ENCODE measurements at regions not wholly inside any gene's neighbourhood (a gene's known extent, or its start where the extent isn't known, plus 50 kb on each side); places are given as distances from the start of the nearest gene placed in this dataset.

DNA sequence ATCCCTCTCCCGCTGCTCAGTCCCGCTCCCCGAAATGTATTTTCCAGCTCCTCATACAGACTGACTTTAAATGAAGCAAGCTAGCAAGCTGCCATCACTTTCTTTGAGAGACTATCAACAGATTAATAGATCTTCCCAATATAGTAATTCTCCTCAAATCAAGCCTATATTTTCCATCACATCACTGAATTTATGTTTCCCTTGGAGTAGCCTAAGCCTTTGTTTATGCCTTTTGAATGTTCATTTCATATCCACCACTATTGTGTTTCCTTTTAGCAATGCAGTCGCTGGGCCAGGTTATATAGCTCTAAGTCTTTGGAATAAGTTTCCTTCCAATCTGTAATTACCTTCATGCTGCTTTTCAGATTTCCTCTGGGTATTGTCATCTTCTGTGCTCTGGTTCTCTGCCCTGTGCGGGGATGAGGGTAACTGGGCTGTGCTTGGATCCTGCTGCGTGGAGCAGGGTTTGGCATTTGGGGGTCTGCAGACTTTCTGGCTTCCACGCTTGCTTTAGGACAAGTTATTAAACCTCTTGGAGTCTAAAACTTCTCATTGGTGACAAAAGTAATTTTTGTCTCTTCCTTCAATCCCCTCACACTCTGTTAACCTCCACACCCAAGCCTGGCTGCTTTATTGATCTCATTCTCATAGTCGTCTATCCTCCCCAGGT lies 256.9 kb downstream of the DLEU7 start:
- DNase-seq: no peak

DNA sequence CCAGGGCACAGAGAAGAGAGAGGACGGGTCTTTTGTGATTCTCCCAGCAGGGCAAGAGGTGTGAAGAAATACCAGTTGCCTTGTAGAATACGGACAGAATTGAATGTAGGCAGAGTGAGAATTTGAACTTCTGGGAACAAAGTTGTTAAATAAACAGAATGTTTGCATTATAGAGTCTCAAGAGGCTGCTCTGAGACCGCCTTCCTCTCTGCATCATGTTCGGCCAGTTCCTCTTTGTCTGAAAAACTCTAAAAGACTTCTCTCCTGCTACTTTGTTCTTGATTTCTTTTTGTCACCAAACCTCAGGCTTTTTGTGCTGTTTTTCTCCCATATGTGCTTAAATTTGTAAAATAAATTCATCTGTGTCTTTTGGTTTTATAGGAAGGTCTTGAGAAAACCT lies 256.4 kb downstream of the DLEU7 start:
- DNase-seq: no peak

DNA sequence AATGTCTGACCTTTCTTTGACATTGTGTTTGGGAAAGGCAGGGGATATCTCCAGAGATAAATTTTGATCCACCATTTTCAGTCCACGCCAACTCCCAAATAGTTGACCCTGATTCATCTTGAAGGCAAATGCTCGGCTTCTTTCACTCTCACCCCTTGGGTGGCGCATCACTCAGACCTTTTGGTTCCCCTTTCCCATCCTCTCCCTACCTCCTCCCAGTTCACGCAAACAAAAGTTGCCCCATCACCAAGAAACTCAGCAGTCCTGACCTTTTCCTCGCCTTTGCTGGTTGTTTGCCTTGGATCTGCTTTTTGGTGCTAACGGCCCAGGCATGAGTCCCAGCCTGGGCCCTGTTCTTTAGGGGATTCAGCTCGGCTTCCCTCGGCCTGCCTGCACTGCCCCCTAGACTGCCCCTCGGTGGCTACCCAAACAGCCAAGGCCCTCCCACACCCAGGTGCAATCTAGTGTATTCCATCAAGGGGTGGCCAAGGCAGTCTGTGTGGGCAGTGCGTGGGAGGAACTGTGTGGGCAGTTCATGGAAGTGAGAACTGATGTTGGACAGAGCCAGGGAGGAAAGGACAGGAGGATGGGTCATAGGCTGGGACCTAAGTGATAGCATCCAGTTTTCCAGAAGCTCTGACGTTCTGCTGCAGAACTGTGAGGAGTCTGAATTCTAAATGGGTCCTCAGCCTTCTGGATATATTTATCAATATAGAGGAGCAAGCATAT lies 255.7 kb downstream of the DLEU7 start:
- no peak for DNase-seq

DNA sequence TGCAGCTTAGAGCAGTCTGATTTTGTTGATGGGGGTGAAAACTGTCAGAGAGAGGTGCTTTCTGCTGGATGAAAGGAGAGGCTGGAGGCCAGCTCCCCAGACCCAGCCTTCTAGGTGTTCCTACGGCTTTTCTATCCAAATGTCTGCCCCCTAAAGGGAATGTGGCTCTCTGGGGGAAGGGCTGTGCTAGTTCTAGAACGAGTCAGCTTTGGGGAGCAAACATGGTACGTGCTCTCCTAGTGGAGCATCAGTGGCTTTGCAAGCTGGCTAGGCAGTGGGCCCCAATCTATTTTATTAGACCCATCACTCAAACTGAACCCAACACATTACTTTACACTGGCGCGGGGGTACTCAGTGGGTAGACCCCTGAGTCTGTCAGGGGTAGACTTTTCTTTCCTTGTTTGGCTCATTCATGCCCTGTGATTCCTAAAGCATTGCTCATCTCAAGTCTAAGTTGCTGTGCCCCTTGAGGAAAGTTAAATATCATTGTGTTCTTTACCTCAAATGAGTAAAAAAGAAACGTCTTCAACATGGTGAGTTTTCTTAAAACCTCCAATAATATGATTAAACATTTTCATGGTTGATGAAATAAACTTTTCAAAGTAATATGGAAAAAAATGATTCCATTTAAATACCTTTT lies 254.9 kb downstream of the DLEU7 start:
- DNase-seq: no peak

DNA sequence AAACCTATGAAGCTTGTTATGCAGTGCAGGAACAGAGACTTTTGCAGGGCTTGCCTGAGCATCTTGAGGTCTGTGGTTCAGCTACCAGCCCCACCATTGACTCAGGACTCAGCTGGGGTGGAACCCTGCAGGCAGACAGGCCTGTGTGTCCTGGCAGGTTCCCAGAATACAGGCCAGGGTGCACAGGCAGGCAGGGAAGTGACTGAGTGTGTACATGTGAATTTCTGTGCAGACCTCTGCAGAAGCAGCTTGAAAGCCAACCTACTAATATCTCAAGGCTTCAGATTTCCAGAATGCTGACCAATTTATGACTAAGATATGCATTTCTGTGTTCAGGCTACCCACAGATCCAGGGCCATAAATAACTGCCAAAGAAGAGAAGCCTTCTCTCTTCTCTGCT lies 254.4 kb downstream of the DLEU7 start:
- DNase-seq: no peak

DNA sequence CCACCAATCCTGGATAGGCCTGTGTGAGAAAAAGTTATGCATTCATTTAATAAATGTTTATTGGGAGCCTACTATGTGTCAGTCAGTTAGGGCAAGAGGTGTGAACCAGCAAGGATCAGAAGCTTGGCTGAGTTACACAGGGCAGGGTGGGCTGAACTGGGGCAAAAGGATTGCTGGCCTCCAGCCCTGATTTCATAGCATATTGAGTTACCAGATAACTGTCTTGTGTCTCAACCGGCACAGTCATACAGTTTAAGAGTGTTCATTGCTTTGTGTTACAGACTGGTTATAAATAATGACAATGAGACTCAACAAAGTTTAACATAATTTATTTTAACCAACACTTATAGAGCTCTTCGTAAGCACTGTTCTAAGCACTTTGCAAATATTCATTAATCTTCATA lies 253.8 kb downstream of the DLEU7 start:
- DNase-seq: no peak

DNA sequence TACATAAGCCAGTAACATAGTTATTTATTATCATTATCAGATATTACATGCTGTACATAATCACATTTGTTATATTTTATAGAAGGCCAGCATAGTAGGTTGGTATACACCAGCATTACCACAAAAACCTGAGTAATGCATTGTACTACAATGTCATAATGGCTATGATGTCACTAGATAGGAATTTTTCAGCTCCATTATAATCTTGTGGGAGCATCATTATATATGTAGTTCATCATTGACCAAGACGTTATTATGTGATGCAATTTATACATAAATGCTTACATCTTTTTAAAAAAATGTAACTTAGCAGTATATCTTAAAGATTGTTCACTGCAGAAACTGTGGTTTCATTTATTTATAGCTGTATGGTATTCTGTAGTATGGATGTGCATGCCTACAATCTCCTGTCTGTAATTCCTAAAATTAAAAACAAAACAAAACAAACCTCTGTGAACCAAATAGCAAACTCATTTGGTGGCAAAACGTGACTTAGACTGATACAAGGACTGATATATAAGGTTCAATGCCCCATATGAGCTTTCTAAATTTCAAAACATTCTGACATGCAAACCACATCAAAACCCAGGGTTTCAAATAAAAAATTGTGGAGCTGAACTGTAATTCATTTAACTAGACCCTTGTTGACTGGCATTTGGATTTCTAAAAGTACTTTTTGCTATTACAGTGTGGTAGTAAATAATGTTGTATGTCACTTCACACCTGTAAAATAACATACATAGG lies 250.9 kb downstream of the DLEU7 start:
- DNase-seq: no peak

DNA sequence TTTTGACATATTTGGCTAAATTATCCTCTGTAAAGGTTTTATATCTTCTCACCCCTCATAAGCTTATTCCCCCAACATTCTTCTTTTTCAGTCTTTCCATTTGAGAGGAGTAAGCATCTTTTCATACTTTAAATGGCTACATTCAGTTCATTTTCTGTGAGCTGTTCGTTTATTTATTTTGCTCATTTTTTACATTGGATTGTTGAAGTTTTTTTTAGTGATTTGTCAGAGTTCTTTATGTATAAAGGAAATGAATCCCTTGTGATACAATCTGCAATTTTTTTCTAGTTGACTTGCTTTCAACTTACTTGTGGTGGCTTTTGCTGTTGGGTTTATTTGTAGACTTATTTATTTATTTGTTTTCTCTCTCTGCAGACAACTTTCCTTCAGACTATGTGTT lies 250.3 kb downstream of the DLEU7 start:
- no peak for DNase-seq

DNA sequence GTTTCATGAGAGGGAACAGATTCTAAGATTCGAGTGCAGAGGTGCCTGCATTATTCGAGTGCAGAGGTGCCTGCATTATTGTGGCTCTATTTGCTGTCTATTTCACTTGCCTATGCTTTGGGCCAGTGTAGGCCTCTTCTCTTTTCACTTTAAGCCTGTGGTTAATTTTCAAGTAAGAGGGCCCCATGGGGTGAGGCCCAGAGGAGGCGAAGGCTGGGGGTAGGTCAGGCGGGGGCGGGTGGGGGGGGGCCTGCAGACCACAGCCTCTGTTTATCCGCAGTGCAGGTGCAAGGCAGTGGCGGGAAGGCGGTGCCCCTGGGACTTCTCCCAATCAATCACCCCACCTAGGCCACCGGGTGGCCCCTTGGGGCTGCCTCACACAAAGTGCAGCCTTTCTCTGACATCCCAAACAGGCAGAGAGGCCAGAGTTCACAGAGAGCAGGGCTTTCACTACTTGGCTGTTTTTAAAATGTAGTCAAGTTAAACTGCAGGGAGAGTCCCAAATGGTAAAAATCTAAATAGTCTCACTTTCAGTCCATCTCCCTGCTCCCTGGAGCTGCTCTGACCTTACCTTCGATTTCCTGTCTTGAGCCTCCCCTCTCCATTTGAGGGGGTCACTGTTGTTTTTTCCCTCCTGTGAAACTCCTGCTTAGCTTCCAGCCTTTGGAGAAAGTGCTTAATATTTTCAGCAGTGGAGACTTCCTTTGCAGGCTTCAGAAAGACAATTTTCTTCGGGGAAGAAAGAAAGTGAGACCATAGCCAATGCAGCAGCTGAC lies 249.0 kb downstream of the DLEU7 start:
- DNase-seq: peak; percentile 2

DNA sequence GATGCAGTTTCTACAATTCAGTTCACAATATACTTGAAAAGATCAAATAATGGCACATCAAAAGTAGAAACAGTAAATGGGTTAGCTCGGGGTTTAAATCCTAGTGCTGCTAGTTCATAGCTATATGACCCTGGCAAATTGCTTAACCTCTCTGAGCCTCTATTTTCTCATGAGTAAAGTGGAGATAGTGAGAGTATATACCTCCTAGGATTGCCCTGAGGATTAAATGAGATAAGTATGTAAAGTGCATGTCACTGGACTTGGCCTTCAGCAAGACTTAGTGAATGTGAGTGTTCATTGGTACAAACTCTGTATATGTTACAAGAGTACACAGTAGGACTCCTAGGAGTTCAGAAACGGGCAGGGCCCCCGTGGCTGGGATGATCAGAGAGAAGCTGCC lies 248.3 kb downstream of the DLEU7 start:
- DNase-seq: no peak

DNA sequence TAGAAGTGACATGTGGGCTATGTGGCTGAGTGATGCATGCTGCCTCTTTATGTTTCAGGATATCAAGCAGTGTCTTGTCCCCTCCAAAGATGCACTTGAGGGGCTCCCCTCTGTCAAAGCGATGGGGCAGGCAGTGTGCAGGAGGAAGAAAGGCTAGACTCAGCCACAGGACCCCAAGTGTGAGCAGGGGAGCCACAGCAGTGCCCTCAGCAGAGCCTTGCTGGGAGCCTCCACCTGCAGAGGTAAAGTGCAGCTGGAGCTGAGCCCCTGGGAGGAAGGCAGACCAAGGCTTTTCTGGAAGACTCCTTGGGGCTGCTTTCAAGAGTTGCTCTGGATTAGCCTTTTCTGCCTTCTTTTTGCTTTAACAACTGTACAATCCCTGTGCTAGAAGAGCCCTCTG lies 247.3 kb downstream of the DLEU7 start:
- no peak for DNase-seq

DNA sequence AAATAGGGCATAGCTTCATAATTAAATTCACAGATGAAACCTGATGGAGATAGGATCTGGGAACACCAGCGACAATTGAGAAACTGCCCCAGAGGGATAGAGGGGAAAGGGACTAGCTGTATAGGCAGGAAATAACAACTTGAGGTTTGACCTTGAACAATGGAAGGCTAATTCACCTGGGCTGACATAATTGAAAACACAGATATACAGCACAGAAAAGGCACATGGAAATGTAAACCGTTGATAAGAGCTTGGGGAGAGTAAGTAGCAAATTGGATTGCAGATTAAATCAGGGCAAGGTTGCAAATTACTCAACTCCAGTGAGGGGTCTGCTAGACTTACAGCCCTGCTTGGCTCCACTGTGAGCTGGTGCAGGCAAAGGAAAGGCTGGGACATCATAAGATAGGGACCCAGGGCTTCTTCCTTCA lies 246.7 kb downstream of the DLEU7 start:
- no peak for DNase-seq

DNA sequence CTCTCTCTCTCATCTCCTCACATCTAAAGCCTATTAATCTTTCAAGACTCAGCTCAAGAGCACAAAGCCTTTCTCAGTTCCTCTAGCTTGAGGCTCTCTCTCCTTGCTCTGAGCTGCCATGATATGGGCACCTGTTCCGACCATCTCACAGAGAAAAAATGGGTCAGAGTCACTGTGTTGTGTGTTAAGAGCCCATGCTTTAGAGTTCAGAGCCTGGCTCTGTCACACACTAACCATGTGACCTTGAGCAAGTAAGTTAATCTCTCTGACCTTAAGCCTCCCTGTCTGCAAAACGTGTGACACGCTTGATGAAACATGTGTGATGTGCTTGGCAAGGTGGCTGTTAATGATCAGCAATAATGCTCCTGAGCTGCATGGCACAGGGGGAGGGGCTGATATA lies 245.2 kb downstream of the DLEU7 start:
- DNase-seq: no peak

DNA sequence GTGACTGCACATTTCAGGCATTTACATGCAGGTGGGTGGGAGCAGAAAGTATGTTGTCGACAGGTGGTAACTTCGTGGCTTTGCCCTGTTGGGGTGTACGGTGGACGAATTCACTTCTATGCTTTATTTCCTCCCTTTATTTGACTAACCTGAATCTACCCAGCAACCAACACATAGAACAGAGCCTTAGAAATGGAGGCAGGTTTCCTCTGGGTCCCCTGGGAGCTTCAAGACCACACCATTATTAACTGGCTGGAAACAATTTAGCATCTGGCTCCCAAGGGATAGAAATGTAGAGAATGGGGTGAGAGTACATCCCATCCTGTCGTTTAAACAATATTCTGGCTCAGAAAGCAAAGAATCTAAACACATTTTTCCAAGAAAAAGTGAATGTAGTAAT lies 244.4 kb downstream of the DLEU7 start:
- DNase-seq: no peak

DNA sequence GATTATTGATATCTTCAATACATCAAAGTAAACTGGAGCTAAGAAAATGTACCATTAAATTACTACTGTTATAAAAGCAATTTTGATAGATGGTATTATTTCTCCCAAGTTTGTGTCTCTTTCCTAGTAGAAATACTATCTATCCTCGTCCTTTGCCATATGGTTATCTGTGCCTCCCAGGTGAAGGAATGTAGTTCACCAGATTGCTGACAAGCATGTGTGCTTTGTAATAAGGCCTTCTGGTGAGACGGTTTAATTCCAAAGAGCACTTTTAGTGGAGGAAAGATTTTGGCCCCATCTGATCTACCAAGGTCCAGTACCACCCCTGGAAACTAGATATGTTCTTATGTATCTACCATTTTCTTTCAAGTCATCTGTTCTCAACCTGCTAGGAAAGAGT lies 243.6 kb downstream of the DLEU7 start:
- DNase-seq: no peak

DNA sequence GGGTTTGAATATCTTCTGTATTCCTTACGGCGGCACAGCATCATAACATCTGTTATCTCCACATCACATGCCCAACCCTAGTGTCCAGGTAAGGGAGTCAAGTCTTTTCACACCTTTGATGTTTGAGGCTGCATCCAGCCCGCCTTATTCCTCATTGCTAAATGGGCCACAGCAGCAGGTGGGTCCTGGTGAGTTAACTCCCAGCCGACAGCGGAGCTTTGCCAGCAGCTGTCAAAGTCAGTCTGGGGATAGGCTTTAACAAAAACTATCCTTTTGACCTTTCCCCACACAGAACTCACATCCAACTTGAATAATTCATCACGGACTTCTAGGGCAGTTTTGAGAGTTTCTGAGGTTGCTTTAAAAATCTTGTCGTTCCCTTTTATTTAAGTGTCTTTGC lies 235.1 kb downstream of the DLEU7 start:
- no peak for DNase-seq

DNA sequence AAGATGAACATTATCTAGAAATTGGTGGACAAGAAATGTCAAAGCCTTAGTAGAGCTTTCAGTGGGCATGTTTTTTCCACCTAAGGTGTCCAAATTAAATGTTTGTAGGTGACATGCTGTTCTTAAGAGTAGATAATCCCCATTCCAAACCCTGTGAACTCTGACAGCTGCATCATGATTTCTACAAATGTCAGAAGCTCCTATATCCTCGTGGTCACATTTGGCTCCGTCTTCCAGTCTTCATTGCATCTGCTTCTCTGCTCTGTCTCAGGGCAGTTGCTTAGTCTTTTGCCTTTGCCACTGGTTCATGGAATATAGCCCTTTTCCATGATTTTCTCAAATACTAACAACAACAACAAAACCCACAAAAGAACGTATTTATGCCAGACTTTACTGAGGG lies 234.5 kb downstream of the DLEU7 start:
- DNase-seq: no peak

DNA sequence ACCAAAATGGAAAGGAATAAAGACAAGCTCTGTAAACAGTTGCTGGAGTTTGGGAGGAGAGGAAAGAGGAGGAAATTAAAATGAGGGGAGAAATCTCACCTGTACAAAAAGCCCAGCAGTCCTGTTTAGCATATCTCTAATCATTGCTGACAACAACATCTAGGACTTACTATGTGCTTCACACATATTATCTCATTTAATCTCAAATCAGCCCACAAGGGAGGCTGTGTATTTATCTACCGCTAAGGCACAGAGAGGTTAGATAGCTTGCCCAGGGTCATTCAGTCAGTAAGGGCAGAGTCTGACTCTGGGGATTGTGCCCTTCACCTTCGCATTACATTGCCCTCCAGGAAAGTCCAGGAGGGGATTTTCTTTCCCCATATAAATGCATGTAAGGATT lies 233.3 kb downstream of the DLEU7 start:
- no peak for DNase-seq

DNA sequence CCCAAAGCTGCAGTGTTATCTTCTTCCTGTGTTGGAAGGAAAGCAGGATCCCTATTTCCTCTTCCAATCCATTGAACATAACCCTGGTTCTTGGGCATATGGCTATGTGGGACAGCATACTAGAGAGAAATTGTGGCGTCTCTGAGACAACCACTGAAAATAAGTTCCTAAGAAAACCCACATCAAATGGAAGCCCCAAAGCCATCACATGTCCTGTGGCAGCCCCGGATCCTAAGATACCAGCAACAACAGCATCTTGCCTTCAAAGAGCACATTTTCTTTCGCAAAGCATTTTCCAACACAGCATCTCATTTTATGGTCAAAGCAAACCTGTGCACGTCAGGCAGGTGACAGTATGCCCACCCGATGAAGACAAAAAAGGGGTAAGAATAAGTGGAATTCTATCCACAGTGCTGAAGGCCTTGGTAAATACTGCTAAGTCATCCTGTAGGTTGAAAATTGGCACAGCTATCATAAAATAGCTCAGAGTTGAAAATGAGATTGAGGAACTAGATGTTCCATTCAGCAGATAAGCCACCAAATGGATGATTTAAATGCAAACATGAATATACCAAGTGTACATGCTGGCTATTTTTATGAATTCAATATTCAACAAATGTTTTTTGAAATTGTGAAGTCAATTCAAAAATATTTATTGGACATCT lies 232.2 kb downstream of the DLEU7 start:
- DNase-seq: no peak

DNA sequence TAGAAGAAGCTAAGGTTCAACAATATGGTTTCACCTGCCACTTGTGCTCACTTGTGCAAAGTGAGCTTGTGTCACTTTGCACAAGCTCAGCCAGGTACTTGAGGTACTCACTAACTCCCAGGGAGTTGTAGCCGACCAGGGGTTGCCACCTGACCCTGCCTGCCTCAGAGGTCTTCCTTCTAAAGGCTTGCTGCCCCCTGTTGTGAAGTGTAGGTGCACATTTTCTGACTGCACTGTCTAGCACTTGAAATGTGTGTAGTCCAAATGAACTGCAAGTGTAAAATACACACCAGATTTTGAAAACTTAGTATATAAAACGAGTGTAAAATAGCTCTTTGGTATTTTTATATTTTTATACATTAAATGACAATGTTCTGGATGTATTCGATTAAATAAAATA lies 230.8 kb downstream of the DLEU7 start:
- no peak for DNase-seq

DNA sequence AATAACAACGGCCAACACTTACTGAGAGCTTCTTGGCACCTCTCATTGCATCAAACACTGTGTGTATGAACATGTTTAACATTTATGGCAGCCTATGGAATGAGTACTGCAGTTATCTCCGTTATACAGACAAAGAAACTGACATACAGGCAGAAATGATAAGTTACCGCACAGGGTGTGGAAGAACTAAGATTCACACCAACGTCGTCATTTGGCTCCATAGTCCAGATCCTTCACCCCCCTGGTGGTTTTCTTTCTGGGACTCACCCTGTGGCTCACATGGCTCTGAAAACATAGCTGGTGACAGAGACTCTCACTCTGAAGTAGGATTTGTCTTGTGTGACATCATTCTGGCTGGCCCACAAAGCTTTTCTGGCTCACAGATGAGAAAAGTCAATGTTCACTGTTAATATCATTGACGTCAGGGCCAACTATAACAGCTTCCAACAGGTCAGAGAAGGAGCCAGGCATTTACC lies 230.1 kb downstream of the DLEU7 start:
- no peak for DNase-seq

DNA sequence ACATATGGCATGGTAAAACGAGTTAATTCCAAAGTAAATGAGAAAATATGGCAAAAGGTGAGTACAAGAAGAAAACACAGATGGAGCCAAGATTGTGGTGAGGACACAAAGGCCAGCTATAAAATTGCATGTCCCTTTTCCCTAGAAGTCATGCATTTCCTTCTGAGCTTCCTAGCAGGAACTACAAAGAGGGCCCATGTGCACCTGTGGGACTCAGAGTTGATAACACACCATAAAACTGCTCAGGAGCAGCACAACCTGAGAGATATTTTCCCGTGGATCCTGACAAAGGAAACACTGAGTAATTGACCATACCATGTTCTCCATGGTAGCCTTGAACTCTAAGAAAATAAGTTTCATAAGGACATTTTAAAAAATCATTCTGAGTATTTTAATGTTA lies 228.3 kb downstream of the DLEU7 start:
- no peak for DNase-seq
